ENCODE measurements at regions not wholly inside any gene's neighbourhood (a gene's known extent, or its start where the extent isn't known, plus 50 kb on each side); places are given as distances from the start of the nearest gene placed in this dataset.

DNA sequence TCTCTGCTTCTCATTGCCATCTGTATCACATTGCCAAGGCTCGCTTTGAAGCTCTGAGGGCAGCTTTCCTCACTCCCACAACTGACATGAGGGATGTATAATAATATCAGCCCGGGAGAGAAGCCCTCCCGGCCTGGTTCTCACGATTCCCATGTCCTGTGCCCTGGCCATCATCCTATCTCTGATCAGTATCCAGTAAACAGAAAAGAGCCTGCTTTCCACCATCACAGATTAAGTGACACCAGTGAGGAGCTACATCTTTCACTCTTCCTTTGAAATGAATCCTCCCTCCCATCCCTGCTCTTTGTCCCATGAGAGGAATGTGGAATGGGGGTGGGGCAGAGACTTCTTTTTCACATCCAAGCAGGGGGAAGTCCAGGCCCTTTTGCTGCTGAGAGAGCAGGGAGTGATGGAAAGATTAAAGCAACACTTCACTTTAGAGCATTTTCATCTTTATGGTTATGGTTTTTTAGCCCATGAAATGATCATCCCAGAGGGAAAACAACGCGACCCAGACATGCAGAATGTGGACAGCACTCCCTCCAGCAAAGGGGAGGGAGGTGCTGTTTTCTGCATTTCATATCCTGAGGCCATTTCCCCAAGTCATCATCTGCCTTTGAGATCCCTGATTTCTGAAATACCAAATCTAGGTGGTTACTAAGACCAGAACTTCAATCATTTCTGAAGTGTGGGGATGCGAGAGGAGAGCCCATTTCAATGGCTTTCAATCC is 84.6 kb upstream of the LYZL1 start:
- H3K27ac ChIP-seq (ENCODE audit: low read depth), result no peak overlapping the region
- no peaks in the 10 kb centered on the region for H3K36me3 ChIP-seq (ENCODE audit: insufficient read depth)
- H3K27ac Mint-ChIP-seq, result peak overlapping the region; percentile 47; the same call in 1 of the 2 replicates
- DNase-seq (ENCODE audit: low spot score) (peak; percentile 85), ATAC-seq (peak; percentile 88)
- H3K27me3 ChIP-seq (ENCODE audit: insufficient read depth), result no peaks in the 10 kb centered on the region
- H3K36me3 Mint-ChIP-seq (ENCODE audit: low read depth), result peaks cover 3% of the 10 kb centered on the region; the same call in 2 of the 3 replicates
- peaks cover 5% of the 10 kb centered on the region; the same call in 1 of the 3 replicates for H3K9me3 Mint-ChIP-seq
- no peaks in the 10 kb centered on the region for H3F3A ChIP-seq (replicated peaks; ENCODE audit: low read depth)
- peak overlapping the region; percentile 42 for H3K4me2 ChIP-seq
- H3K4me3 Mint-ChIP-seq, result no peak overlapping the region
- peak overlapping the region; percentile 50 for H2AFZ ChIP-seq
- peaks cover 7% of the 10 kb centered on the region; the same call in 1 of the 2 replicates for H3K9me2 ChIP-seq (ENCODE audit: insufficient read depth)
- H3K79me2 ChIP-seq (replicated peaks; ENCODE audit: insufficient read depth), result no peaks in the 10 kb centered on the region
- TF ChIP-seq ZNF114 (CRISPR knock-in tag; IDR thresholded peaks at IDR 0.05) (no peak), POLR2AphosphoS5 (IDR thresholded peaks at IDR 0.05; ENCODE audit: low read depth) (no peak), JUNB (IDR thresholded peaks at IDR 0.05; ENCODE audit: unreplicated experiment) (no peak), EZH2phosphoT487 (IDR thresholded peaks at IDR 0.05; ENCODE audit: unreplicated experiment) (no peak), EZH2 (IDR thresholded peaks at IDR 0.05; ENCODE audit: low read depth, unreplicated experiment) (no peak), CREB1 (CRISPR knock-in tag; IDR thresholded peaks at IDR 0.05; ENCODE audit: low read depth) (no peak)
- TF ChIP-seq, protein P1, sequence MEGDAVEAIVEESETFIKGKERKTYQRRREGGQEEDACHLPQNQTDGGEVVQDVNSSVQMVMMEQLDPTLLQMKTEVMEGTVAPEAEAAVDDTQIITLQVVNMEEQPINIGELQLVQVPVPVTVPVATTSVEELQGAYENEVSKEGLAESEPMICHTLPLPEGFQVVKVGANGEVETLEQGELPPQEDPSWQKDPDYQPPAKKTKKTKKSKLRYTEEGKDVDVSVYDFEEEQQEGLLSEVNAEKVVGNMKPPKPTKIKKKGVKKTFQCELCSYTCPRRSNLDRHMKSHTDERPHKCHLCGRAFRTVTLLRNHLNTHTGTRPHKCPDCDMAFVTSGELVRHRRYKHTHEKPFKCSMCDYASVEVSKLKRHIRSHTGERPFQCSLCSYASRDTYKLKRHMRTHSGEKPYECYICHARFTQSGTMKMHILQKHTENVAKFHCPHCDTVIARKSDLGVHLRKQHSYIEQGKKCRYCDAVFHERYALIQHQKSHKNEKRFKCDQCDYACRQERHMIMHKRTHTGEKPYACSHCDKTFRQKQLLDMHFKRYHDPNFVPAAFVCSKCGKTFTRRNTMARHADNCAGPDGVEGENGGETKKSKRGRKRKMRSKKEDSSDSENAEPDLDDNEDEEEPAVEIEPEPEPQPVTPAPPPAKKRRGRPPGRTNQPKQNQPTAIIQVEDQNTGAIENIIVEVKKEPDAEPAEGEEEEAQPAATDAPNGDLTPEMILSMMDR (conservative IDR thresholded peaks at IDR 0.05; ENCODE audit: low read depth in 2 of 2), result no peak
- TF ChIP-seq, protein P2, sequence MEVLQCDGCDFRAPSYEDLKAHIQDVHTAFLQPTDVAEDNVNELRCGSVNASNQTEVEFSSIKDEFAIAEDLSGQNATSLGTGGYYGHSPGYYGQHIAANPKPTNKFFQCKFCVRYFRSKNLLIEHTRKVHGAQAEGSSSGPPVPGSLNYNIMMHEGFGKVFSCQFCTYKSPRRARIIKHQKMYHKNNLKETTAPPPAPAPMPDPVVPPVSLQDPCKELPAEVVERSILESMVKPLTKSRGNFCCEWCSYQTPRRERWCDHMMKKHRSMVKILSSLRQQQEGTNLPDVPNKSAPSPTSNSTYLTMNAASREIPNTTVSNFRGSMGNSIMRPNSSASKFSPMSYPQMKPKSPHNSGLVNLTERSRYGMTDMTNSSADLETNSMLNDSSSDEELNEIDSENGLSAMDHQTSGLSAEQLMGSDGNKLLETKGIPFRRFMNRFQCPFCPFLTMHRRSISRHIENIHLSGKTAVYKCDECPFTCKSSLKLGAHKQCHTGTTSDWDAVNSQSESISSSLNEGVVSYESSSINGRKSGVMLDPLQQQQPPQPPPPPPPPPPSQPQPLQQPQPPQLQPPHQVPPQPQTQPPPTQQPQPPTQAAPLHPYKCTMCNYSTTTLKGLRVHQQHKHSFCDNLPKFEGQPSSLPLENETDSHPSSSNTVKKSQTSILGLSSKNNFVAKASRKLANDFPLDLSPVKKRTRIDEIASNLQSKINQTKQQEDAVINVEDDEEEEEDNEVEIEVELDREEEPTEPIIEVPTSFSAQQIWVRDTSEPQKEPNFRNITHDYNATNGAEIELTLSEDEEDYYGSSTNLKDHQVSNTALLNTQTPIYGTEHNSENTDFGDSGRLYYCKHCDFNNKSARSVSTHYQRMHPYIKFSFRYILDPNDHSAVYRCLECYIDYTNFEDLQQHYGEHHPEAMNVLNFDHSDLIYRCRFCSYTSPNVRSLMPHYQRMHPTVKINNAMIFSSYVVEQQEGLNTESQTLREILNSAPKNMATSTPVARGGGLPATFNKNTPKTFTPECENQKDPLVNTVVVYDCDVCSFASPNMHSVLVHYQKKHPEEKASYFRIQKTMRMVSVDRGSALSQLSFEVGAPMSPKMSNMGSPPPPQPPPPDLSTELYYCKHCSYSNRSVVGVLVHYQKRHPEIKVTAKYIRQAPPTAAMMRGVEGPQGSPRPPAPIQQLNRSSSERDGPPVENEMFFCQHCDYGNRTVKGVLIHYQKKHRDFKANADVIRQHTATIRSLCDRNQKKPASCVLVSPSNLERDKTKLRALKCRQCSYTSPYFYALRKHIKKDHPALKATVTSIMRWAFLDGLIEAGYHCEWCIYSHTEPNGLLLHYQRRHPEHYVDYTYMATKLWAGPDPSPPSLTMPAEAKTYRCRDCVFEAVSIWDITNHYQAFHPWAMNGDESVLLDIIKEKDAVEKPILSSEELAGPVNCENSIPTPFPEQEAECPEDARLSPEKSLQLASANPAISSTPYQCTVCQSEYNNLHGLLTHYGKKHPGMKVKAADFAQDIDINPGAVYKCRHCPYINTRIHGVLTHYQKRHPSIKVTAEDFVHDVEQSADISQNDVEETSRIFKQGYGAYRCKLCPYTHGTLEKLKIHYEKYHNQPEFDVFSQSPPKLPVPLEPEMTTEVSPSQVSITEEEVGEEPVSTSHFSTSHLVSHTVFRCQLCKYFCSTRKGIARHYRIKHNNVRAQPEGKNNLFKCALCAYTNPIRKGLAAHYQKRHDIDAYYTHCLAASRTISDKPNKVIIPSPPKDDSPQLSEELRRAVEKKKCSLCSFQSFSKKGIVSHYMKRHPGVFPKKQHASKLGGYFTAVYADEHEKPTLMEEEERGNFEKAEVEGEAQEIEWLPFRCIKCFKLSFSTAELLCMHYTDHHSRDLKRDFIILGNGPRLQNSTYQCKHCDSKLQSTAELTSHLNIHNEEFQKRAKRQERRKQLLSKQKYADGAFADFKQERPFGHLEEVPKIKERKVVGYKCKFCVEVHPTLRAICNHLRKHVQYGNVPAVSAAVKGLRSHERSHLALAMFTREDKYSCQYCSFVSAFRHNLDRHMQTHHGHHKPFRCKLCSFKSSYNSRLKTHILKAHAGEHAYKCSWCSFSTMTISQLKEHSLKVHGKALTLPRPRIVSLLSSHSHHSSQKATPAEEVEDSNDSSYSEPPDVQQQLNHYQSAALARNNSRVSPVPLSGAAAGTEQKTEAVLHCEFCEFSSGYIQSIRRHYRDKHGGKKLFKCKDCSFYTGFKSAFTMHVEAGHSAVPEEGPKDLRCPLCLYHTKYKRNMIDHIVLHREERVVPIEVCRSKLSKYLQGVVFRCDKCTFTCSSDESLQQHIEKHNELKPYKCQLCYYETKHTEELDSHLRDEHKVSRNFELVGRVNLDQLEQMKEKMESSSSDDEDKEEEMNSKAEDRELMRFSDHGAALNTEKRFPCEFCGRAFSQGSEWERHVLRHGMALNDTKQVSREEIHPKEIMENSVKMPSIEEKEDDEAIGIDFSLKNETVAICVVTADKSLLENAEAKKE (CRISPR knock-in tag; IDR thresholded peaks at IDR 0.05), result no peak
- no peak overlapping the region for H3K4me3 ChIP-seq
- H3K4me1 Mint-ChIP-seq, result peaks cover 28% of the 10 kb centered on the region
- H3K27me3 Mint-ChIP-seq (ENCODE audit: insufficient read depth, low read depth, poor library complexity), result peaks cover 2% of the 10 kb centered on the region
- peaks cover 12% of the 10 kb centered on the region for H3K4me1 ChIP-seq (ENCODE audit: insufficient read depth)
- no peaks in the 10 kb centered on the region for H4K20me1 ChIP-seq (replicated peaks; ENCODE audit: insufficient read depth)

All from GM23338 (cell line).